Spleen (tissue), 7 donors: ENCODE measurements at regions not wholly inside any gene's neighbourhood (a gene's known extent, or its start where the extent isn't known, plus 50 kb on each side); places are given as distances from the start of the nearest gene placed in this dataset.

Source experiments
- POLR2AphosphoS5 ChIP-seq, 3 donors: sonication (generic); formaldehyde crosslinking; IDR thresholded peaks; one replicate each; pipeline ENCODE4 v1.5.1; 2017; ENCODE audit warnings: antibody characterized with exemption in 3 of 3
- TF ChIP-seq, protein P1 (sequence below), 11 experiments: fragments of 200-600 bp in 7 of 11; fragments of 450-650 bp in 4 of 11; sonication (generic) in 4 of 11; IDR thresholded peaks in 8 of 11; conservative IDR thresholded peaks in 3 of 11; 1 replicate in 7 of 11; 2 replicates in 4 of 11; pipeline versions ENCODE4 v1.4.0 to v1.8.0; 2016 to 2021; ENCODE audit warnings: antibody characterized with exemption in 11 of 11, inconsistent platforms in 4 of 11, mild to moderate bottlenecking in 1 of 11
- donor health status: DM: no; HTN: no; CAD: no; lungs with moderate emphysema.
- donor health status: DM: no; HTN: no; CAD: no.
- donor health status: DM: no; HTN: no; CAD: no.

DNA sequence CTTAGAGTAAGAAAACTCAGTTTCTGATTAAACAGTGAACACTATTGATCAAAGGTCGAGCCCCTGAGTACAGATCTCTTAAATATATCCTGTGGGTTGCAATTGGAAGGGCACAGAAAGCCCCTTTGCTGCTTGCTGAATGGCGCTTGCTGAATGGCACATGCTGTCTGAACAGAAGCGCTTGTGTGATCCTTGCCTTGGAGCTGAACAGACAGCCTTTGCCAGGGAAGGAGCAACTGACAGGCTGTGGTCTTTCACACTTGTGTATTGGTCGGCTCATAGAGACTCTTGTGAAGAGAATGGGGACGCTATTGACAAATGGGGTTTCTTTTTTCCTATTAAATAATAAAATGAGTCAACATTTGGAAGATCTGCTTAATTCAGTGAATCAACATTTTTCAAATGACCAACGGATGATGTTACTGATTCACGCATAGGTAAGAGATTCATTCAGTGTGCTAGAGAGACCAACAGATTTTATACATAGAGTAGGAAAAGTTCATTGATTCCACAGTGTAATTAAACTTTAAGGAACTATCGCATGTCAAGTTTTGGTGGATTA is 99.4 kb upstream of the TNS3 start:
- no peak for TF ChIP-seq POLR2AphosphoS5 (IDR thresholded peaks at IDR 0.05)
- TF ChIP-seq, protein P1, sequence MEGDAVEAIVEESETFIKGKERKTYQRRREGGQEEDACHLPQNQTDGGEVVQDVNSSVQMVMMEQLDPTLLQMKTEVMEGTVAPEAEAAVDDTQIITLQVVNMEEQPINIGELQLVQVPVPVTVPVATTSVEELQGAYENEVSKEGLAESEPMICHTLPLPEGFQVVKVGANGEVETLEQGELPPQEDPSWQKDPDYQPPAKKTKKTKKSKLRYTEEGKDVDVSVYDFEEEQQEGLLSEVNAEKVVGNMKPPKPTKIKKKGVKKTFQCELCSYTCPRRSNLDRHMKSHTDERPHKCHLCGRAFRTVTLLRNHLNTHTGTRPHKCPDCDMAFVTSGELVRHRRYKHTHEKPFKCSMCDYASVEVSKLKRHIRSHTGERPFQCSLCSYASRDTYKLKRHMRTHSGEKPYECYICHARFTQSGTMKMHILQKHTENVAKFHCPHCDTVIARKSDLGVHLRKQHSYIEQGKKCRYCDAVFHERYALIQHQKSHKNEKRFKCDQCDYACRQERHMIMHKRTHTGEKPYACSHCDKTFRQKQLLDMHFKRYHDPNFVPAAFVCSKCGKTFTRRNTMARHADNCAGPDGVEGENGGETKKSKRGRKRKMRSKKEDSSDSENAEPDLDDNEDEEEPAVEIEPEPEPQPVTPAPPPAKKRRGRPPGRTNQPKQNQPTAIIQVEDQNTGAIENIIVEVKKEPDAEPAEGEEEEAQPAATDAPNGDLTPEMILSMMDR (IDR thresholded peaks at IDR 0.05 in 8 of 11, conservative IDR thresholded peaks at IDR 0.05 in 3 of 11) = no peak
